ENCODE measurements at regions not wholly inside any gene's neighbourhood (a gene's known extent, or its start where the extent isn't known, plus 50 kb on each side); places are given as distances from the start of the nearest gene placed in this dataset.
"Not testable (repeated sequence)": the region's sequence is repeated elsewhere in the genome, so short reads cannot be mapped to it uniquely, and the experiment has no call there.

GRCh38 chr2:142642650-142643049 is 234.8 kb upstream of the KYNU start:
- no peak for TF ChIP-seq CTCF (IDR thresholded peaks at IDR 0.05; ENCODE audit: borderline replicate concordance, control extremely low read depth, extremely low read depth, insufficient read depth, missing control alignments)
- no peak for DNase-seq (ENCODE audit: low spot score)
- in situ Hi-C loops (cut with MboI; ENCODE audit: low sequenced_read_pairs, unreplicated experiment), result no loop called here

GRCh38 chr2:142629193-142629592 is 248.3 kb upstream of the KYNU start:
- in situ Hi-C loops (cut with MboI; ENCODE audit: low sequenced_read_pairs, unreplicated experiment), result no loop called here
- no peak for DNase-seq (ENCODE audit: low spot score)
- no peak for TF ChIP-seq CTCF (IDR thresholded peaks at IDR 0.05; ENCODE audit: borderline replicate concordance, control extremely low read depth, extremely low read depth, insufficient read depth, missing control alignments)

GRCh38 chr2:142621287-142621686 is 256.2 kb upstream of the KYNU start:
- in situ Hi-C loops (cut with MboI; ENCODE audit: low sequenced_read_pairs, unreplicated experiment), result no loop called here
- DNase-seq (ENCODE audit: low spot score), result no peak
- no peak for TF ChIP-seq CTCF (IDR thresholded peaks at IDR 0.05; ENCODE audit: borderline replicate concordance, control extremely low read depth, extremely low read depth, insufficient read depth, missing control alignments)

GRCh38 chr2:142617461-142617860 is 260.0 kb upstream of the KYNU start:
- in situ Hi-C loops (cut with MboI; ENCODE audit: low sequenced_read_pairs, unreplicated experiment), result no loop called here
- no peak for DNase-seq (ENCODE audit: low spot score)

GRCh38 chr2:142615876-142616275 is 261.6 kb upstream of the KYNU start:
- no peak for DNase-seq (ENCODE audit: low spot score)
- no peak for TF ChIP-seq CTCF (IDR thresholded peaks at IDR 0.05; ENCODE audit: borderline replicate concordance, control extremely low read depth, extremely low read depth, insufficient read depth, missing control alignments)
- in situ Hi-C loops (cut with MboI; ENCODE audit: low sequenced_read_pairs, unreplicated experiment), result no loop called here

More at GRCh38 chr2:142617461-142617860, 260.0 kb upstream of the KYNU start:
- TF ChIP-seq CTCF (IDR thresholded peaks at IDR 0.05; ENCODE audit: borderline replicate concordance, control extremely low read depth, extremely low read depth, insufficient read depth, missing control alignments), result no peak

GRCh38 chr2:142613193-142613592 is 264.3 kb upstream of the KYNU start:
- DNase-seq (ENCODE audit: low spot score); in situ Hi-C loops (cut with MboI; ENCODE audit: low sequenced_read_pairs, unreplicated experiment): not testable (repeated sequence)

- no peak for TF ChIP-seq CTCF (IDR thresholded peaks at IDR 0.05; ENCODE audit: borderline replicate concordance, control extremely low read depth, extremely low read depth, insufficient read depth, missing control alignments)
- DNase-seq (ENCODE audit: low spot score), result no peak
- in situ Hi-C loops (cut with MboI; ENCODE audit: low sequenced_read_pairs, unreplicated experiment), result no loop called here
Observed at GRCh38 chr2:142605421-142605820, 272.0 kb upstream of the KYNU start.
